AG04450 (cell line): ENCODE measurements at regions not wholly inside any gene's neighbourhood (a gene's known extent, or its start where the extent isn't known, plus 50 kb on each side); places are given as distances from the start of the nearest gene placed in this dataset.

Experiments
- CTCF ChIA-PET: fragments of 300-600, 350-600 bp; formaldehyde crosslinking; extraction: SDS; loops from one replicate; lab custom pipeline; 2022; ENCODE audit warnings: antibody characterized with exemption, inconsistent platforms; lab: Charles Lee
- POLR2A ChIA-PET: fragments of 350-600 bp; formaldehyde crosslinking; extraction: SDS; loops from one replicate; lab custom pipeline; 2021; ENCODE audit warnings: antibody characterized with exemption, inconsistent platforms; lab: Yijun Ruan, JAX
- DNase-seq: peaks from one replicate; pipeline ENCODE4 v3.0.0-alpha.2; 2011; ENCODE audit warnings: low read depth, low spot score
- H3K27ac ChIP-seq: one replicate; pipeline ENCODE4 v1.5.1; 2012; ENCODE audit warnings: low read depth, low read length, control low read depth
- H3K27me3 ChIP-seq: one replicate; pipeline ENCODE4 v1.6.0; 2012; ENCODE audit warnings: low read length; ENCODE audit not compliant: control insufficient read depth, insufficient read depth
- H3K4me3 ChIP-seq: 2 replicates; pipeline ENCODE4 v1.5.1; 2011; ENCODE audit warnings: mild to moderate bottlenecking, low read depth, low read length, control low read depth
- H3K9me3 ChIP-seq: 2 replicates; pipeline ENCODE4 v1.5.1; 2012; ENCODE audit warnings: low read length; ENCODE audit not compliant: control insufficient read depth, insufficient read depth
- TF ChIP-seq, protein P1 (sequence below): IDR thresholded peaks from 2 replicates; pipeline ENCODE4 v1.5.1; 2011; ENCODE audit warnings: low read depth, low read length, control low read depth, inconsistent platforms

- H3K27me3 ChIP-seq: peaks cover 2% of the 10 kb centered on the region
- no peak overlapping the region for H3K4me3 ChIP-seq
- ChIA-PET POLR2A (no interaction called here), CTCF (no interaction called here)
- no peak overlapping the region for H3K27ac ChIP-seq
- no peaks in the 10 kb centered on the region for H3K9me3 ChIP-seq
- DNase-seq: no peak
- TF ChIP-seq, protein P1, sequence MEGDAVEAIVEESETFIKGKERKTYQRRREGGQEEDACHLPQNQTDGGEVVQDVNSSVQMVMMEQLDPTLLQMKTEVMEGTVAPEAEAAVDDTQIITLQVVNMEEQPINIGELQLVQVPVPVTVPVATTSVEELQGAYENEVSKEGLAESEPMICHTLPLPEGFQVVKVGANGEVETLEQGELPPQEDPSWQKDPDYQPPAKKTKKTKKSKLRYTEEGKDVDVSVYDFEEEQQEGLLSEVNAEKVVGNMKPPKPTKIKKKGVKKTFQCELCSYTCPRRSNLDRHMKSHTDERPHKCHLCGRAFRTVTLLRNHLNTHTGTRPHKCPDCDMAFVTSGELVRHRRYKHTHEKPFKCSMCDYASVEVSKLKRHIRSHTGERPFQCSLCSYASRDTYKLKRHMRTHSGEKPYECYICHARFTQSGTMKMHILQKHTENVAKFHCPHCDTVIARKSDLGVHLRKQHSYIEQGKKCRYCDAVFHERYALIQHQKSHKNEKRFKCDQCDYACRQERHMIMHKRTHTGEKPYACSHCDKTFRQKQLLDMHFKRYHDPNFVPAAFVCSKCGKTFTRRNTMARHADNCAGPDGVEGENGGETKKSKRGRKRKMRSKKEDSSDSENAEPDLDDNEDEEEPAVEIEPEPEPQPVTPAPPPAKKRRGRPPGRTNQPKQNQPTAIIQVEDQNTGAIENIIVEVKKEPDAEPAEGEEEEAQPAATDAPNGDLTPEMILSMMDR: no peak
Observed at GRCh38 chr10:59057345-59057744, 119.1 kb upstream of the PHYHIPL start.

GRCh38 chr10:59060852-59061251, 115.6 kb upstream of the PHYHIPL start:
- Histone ChIP-seq H3K4me3 (no peak overlapping the region), H3K9me3 (no peaks in the 10 kb centered on the region), H3K27me3 (peaks cover 2% of the 10 kb centered on the region), H3K27ac (no peak overlapping the region)
- ChIA-PET CTCF (no interaction called here), POLR2A (no interaction called here)
- DNase-seq: no peak
- TF ChIP-seq, protein P1: no peak

DNA sequence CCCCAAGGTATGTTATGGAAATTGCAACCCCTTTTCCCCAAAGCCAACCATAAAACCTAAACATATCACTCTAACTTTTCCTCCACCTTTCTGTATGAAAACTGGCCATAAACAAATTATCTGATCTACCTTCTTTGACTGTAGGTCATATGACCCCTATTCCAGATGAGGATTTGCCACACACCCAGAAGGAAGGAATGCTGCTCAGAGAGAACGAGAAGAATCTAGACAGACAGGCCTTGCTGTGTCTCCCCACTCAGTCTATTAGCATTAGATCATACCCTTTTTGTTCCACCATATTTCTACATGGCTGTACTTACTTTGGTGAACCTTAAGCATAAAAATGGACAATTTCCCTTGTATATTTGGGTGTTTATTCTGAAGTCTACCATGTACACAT, 113.0 kb upstream of the PHYHIPL start:
- DNase-seq: no peak
- no peaks in the 10 kb centered on the region for H3K27me3 ChIP-seq
- no peak overlapping the region for H3K27ac ChIP-seq
- no peaks in the 10 kb centered on the region for H3K9me3 ChIP-seq
- ChIA-PET CTCF (no interaction called here), POLR2A (no interaction called here)
- TF ChIP-seq, protein P1: no peak
- H3K4me3 ChIP-seq: no peak overlapping the region

GRCh38 chr10:59064080-59064692, 112.3 kb upstream of the PHYHIPL start:
- no peak for DNase-seq
- Histone ChIP-seq H3K27me3 (no peaks in the 10 kb centered on the region), H3K9me3 (no peaks in the 10 kb centered on the region), H3K27ac (no peak overlapping the region), H3K4me3 (no peak overlapping the region)
- TF ChIP-seq, protein P1: no peak
- ChIA-PET POLR2A (no interaction called here), CTCF (no interaction called here)

DNA sequence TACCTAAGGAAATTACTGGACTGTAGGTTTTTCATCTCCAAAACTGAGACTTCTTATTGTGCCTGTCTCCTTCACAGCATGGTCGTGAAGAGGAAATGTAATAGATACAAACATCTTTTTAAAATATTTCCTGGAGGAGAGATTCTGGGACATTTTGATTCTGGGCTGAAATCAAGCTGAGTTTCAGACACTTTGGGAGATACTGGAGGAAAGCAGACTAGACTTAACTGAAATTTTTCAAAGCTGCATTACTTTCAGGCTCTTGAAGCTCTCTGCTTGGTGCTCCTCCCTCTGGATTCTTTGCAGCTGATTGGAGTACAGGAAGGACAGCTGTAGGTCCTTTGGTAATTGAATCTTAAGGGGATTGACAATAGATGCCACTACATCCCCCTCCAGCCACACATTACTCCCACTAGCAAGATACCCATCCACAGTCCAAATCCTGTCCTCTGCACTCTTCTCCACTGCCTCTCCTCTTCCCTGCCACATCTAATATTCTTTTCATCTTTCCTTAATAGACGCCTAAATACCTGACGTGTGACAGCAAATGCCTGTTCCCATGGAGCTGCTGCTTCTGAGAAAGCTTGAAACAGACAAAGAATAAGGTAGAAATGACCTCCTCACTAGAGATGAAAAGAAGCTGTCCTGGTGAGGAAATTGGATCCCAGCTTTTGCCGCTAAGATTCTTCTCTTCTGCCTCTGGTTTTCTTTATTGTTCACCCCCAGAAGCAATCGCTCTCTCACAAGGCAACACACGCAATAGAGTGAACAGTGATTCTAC, 111.5 kb upstream of the PHYHIPL start:
- H3K9me3 ChIP-seq: no peaks in the 10 kb centered on the region
- ChIA-PET CTCF (no interaction called here), POLR2A (no interaction called here)
- TF ChIP-seq, protein P1: no peak
- no peak overlapping the region for H3K4me3 ChIP-seq
- DNase-seq: no peak
- H3K27ac ChIP-seq: no peak overlapping the region
- no peaks in the 10 kb centered on the region for H3K27me3 ChIP-seq
